ENCODE measurements at regions not wholly inside any gene's neighbourhood (a gene's known extent, or its start where the extent isn't known, plus 50 kb on each side); places are given as distances from the start of the nearest gene placed in this dataset.
"Not testable (repeated sequence)": the region's sequence is repeated elsewhere in the genome, so short reads cannot be mapped to it uniquely, and the experiment has no call there.

- DNase-seq (no peak), ATAC-seq (no peak)
- peaks cover 3% of the 10 kb centered on the region for H3K9me3 Mint-ChIP-seq (ENCODE audit: low read depth)
- CTCF ChIA-PET = no interaction called here
- H3K27ac Mint-ChIP-seq = no peak overlapping the region
- H3K4me1 Mint-ChIP-seq = no peaks in the 10 kb centered on the region
- no peaks in the 10 kb centered on the region for H3K27me3 Mint-ChIP-seq
- no peaks in the 10 kb centered on the region for H3K36me3 Mint-ChIP-seq
- no peak overlapping the region for H3K4me3 Mint-ChIP-seq
Observed at GRCh38 chr17:72192800-72193192, 72.0 kb downstream of the SOX9 start.

GRCh38 chr17:72193391-72194106, 72.7 kb downstream of the SOX9 start:
- Mint-ChIP-seq H3K27ac (no peak overlapping the region), H3K9me3 (ENCODE audit: low read depth) (peaks cover 6% of the 10 kb centered on the region), H3K4me3 (no peak overlapping the region), H3K27me3 (no peaks in the 10 kb centered on the region), H3K4me1 (no peaks in the 10 kb centered on the region), H3K36me3 (no peaks in the 10 kb centered on the region)
- no peak for ATAC-seq
- CTCF ChIA-PET = no interaction called here
- DNase-seq = no peak

- H3K4me1 Mint-ChIP-seq; CTCF ChIA-PET; H3K27me3 Mint-ChIP-seq; H3K4me3 Mint-ChIP-seq; H3K9me3 Mint-ChIP-seq (ENCODE audit: low read depth); DNase-seq; H3K27ac Mint-ChIP-seq; ATAC-seq; H3K36me3 Mint-ChIP-seq: not testable (repeated sequence)
Observed at GRCh38 chr17:72194107-72194440, 73.3 kb downstream of the SOX9 start.

- no peak for ATAC-seq
- CTCF ChIA-PET = no interaction called here
- Mint-ChIP-seq H3K9me3 (ENCODE audit: low read depth) (peaks cover 12% of the 10 kb centered on the region), H3K27me3 (no peaks in the 10 kb centered on the region), H3K4me1 (no peaks in the 10 kb centered on the region), H3K4me3 (no peak overlapping the region), H3K27ac (no peak overlapping the region), H3K36me3 (no peaks in the 10 kb centered on the region)
- no peak for DNase-seq
Observed at GRCh38 chr17:72199256-72199655, 78.4 kb downstream of the SOX9 start.

GRCh38 chr17:72204742-72205141, 83.9 kb downstream of the SOX9 start:
- no peaks in the 10 kb centered on the region for H3K27me3 Mint-ChIP-seq
- ATAC-seq = no peak
- H3K4me3 Mint-ChIP-seq = no peak overlapping the region
- peaks cover 2% of the 10 kb centered on the region for H3K9me3 Mint-ChIP-seq (ENCODE audit: low read depth)
- no peaks in the 10 kb centered on the region for H3K36me3 Mint-ChIP-seq
- DNase-seq = no peak
- H3K27ac Mint-ChIP-seq = no peak overlapping the region
- CTCF ChIA-PET = no interaction called here
- H3K4me1 Mint-ChIP-seq = no peaks in the 10 kb centered on the region

GRCh38 chr17:72205357-72205756, 84.5 kb downstream of the SOX9 start:
- Mint-ChIP-seq H3K27ac (no peak overlapping the region), H3K27me3 (no peaks in the 10 kb centered on the region), H3K36me3 (no peaks in the 10 kb centered on the region), H3K4me3 (no peak overlapping the region), H3K9me3 (ENCODE audit: low read depth) (peaks cover 2% of the 10 kb centered on the region), H3K4me1 (no peaks in the 10 kb centered on the region)
- DNase-seq (no peak), ATAC-seq (no peak)
- CTCF ChIA-PET = no interaction called here

- Mint-ChIP-seq H3K4me3 (no peak overlapping the region), H3K27me3 (no peaks in the 10 kb centered on the region), H3K36me3 (no peaks in the 10 kb centered on the region), H3K4me1 (no peaks in the 10 kb centered on the region), H3K27ac (no peak overlapping the region), H3K9me3 (ENCODE audit: low read depth) (peaks cover 2% of the 10 kb centered on the region)
- CTCF ChIA-PET = no interaction called here
- ATAC-seq (no peak), DNase-seq (no peak)
Observed at GRCh38 chr17:72205822-72206221, 85.0 kb downstream of the SOX9 start.

GRCh38 chr17:72206376-72206775, 85.6 kb downstream of the SOX9 start:
- Mint-ChIP-seq H3K9me3 (ENCODE audit: low read depth) (peaks cover 2% of the 10 kb centered on the region), H3K36me3 (no peaks in the 10 kb centered on the region), H3K4me1 (no peaks in the 10 kb centered on the region), H3K27me3 (no peaks in the 10 kb centered on the region), H3K4me3 (no peak overlapping the region), H3K27ac (no peak overlapping the region)
- CTCF ChIA-PET = no interaction called here
- DNase-seq = no peak
- no peak for ATAC-seq

- Mint-ChIP-seq H3K27ac (no peak overlapping the region), H3K27me3 (no peaks in the 10 kb centered on the region), H3K4me3 (no peak overlapping the region), H3K4me1 (no peaks in the 10 kb centered on the region), H3K9me3 (ENCODE audit: low read depth) (no peaks in the 10 kb centered on the region), H3K36me3 (no peaks in the 10 kb centered on the region)
- no peak for DNase-seq
- no peak for ATAC-seq
- CTCF ChIA-PET = no interaction called here
Observed at GRCh38 chr17:72208832-72209231, 88.0 kb downstream of the SOX9 start.

GRCh38 chr17:72212041-72212440, 91.2 kb downstream of the SOX9 start:
- H3K36me3 Mint-ChIP-seq = no peaks in the 10 kb centered on the region

GRCh38 chr17:72215490-72215889, 94.7 kb downstream of the SOX9 start:
- CTCF ChIA-PET = no interaction called here
- H3K27me3 Mint-ChIP-seq = peaks cover 22% of the 10 kb centered on the region
- no peak overlapping the region for H3K4me3 Mint-ChIP-seq
- peaks cover 2% of the 10 kb centered on the region for H3K9me3 Mint-ChIP-seq (ENCODE audit: low read depth)
- H3K36me3 Mint-ChIP-seq = no peaks in the 10 kb centered on the region
- H3K4me1 Mint-ChIP-seq = no peaks in the 10 kb centered on the region
- DNase-seq (no peak), ATAC-seq (no peak)
- H3K27ac Mint-ChIP-seq = no peak overlapping the region

More at GRCh38 chr17:72212041-72212440, 91.2 kb downstream of the SOX9 start:
- CTCF ChIA-PET = no interaction called here
- H3K4me1 Mint-ChIP-seq = no peaks in the 10 kb centered on the region
- DNase-seq (no peak), ATAC-seq (no peak)
- no peak overlapping the region for H3K4me3 Mint-ChIP-seq
- no peaks in the 10 kb centered on the region for H3K27me3 Mint-ChIP-seq
- H3K9me3 Mint-ChIP-seq (ENCODE audit: low read depth) = peaks cover 2% of the 10 kb centered on the region
- H3K27ac Mint-ChIP-seq = no peak overlapping the region

- Mint-ChIP-seq H3K4me1 (no peaks in the 10 kb centered on the region), H3K27me3 (peaks cover 26% of the 10 kb centered on the region), H3K4me3 (no peak overlapping the region), H3K27ac (no peak overlapping the region), H3K9me3 (ENCODE audit: low read depth) (peaks cover 2% of the 10 kb centered on the region), H3K36me3 (no peaks in the 10 kb centered on the region)
- CTCF ChIA-PET = no interaction called here
- ATAC-seq = no peak
- no peak for DNase-seq
Observed at GRCh38 chr17:72215928-72216327, 95.1 kb downstream of the SOX9 start.

- no peak for DNase-seq
- ATAC-seq = no peak
- Mint-ChIP-seq H3K9me3 (ENCODE audit: low read depth) (peaks cover 2% of the 10 kb centered on the region), H3K27ac (no peak overlapping the region), H3K27me3 (peaks cover 29% of the 10 kb centered on the region), H3K4me3 (no peak overlapping the region), H3K36me3 (no peaks in the 10 kb centered on the region), H3K4me1 (no peaks in the 10 kb centered on the region)
- CTCF ChIA-PET = interaction anchor here (0.7 kb wide), 1 partner anchor 67 kb away, joined by 3 read pairs; no protein-coding TSS in a partner anchor
Observed at GRCh38 chr17:72219137-72219823, 98.5 kb downstream of the SOX9 start.

GRCh38 chr17:72219824-72220493, 99.1 kb downstream of the SOX9 start:
- H3K4me1 Mint-ChIP-seq = no peaks in the 10 kb centered on the region
- ATAC-seq (no peak), DNase-seq (no peak)
- H3K9me3 Mint-ChIP-seq (ENCODE audit: low read depth) = peaks cover 2% of the 10 kb centered on the region
- no peak overlapping the region for H3K27ac Mint-ChIP-seq
- no peaks in the 10 kb centered on the region for H3K36me3 Mint-ChIP-seq
- CTCF ChIA-PET = interaction anchor here (0.7 kb wide), 1 partner anchor 68 kb away, joined by 3 read pairs; no protein-coding TSS in a partner anchor
- H3K4me3 Mint-ChIP-seq = no peak overlapping the region
- H3K27me3 Mint-ChIP-seq = peaks cover 29% of the 10 kb centered on the region
